ENCODE measurements at regions not wholly inside any gene's neighbourhood (a gene's known extent, or its start where the extent isn't known, plus 50 kb on each side); places are given as distances from the start of the nearest gene placed in this dataset.

DNA sequence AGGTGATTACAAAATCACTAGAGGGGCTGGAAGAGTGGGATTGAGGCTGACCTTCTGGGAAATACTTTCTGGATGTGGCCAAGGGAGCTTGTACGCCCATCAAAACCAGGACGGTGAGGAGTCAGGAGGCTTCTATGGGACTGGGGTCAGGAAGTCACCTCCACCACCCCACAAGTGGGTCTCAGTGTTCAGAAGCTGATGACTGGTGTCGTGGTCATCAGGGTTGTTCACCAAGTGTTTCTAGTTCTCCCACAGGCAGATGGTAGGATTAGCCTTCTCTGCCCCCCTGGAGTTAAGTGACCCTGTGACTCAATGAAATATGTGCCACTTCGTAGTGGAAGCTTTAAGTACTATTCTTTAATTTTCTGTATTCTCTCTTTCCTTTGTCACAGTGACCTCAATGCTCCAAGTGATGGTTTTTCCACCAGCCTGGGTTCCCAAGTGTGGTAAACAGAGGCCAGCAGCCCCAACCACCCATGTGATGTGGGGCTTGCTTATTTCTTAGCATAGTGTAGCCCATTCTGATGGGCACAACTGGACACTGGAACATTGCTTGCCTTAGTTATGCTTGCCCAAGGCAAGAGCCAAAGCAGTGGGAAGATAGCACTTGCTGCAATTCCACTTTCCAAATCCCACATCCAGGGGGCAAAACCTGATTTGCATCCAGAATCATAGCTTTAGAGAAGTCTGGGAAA lies 258.8 kb downstream of the CYP26B1 start:
- Histone ChIP-seq H3K27me3 (ENCODE audit: control insufficient read depth, insufficient read depth, low read length) (no peaks in the 10 kb centered on the region), H3K9ac (ENCODE audit: low read length) (no peak overlapping the region), H3K4me3 (ENCODE audit: low read depth, low read length) (no peak overlapping the region), H3K36me3 (ENCODE audit: control insufficient read depth, insufficient read depth, low read length) (no peaks in the 10 kb centered on the region), H3K27ac (ENCODE audit: low read depth, low read length) (no peak overlapping the region), H3K9me3 (ENCODE audit: control insufficient read depth, insufficient read depth, low read depth, low read length) (no peaks in the 10 kb centered on the region), H3K4me1 (ENCODE audit: control insufficient read depth, insufficient read depth, low read length) (no peaks in the 10 kb centered on the region)

DNA sequence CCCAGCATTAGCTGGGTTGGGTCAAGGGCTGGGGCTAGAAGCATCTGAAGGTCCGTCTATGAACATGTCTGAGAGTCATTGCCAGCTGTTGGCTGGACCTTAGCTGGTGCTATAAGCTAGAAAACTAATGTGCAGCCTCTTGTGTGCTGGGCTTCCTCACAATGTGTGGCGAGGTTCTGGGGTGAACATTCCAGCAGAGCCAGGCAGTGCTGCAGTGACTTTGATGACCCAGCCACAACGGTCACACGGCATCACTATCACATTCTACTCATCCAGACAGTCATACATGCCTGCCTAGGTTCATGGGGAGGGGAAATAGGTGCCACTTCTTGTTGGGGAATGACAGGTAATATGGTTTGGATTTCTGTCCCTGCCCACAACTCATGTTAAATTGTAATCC lies 260.5 kb downstream of the CYP26B1 start:
- no peak overlapping the region for H3K27ac ChIP-seq (ENCODE audit: low read depth, low read length)
- H3K4me1 ChIP-seq (ENCODE audit: control insufficient read depth, insufficient read depth, low read length): peaks cover 5% of the 10 kb centered on the region; the same call in 1 of the 2 replicates

GRCh38 chr2:71886241-71886640 lies 261.4 kb downstream of the CYP26B1 start:
- Histone ChIP-seq H3K27ac (ENCODE audit: low read depth, low read length) (no peak overlapping the region), H3K4me1 (ENCODE audit: control insufficient read depth, insufficient read depth, low read length) (peaks cover 5% of the 10 kb centered on the region; the same call in 1 of the 2 replicates), H3K36me3 (ENCODE audit: control insufficient read depth, insufficient read depth, low read length) (no peaks in the 10 kb centered on the region), H3K9me3 (ENCODE audit: control insufficient read depth, insufficient read depth, low read depth, low read length) (no peaks in the 10 kb centered on the region), H3K4me3 (ENCODE audit: low read depth, low read length) (no peak overlapping the region), H3K27me3 (ENCODE audit: control insufficient read depth, insufficient read depth, low read length) (no peaks in the 10 kb centered on the region), H3K9ac (ENCODE audit: low read length) (no peak overlapping the region)

More for the DNA sequence above, 260.5 kb downstream of the CYP26B1 start:
- no peaks in the 10 kb centered on the region for H3K9me3 ChIP-seq (ENCODE audit: control insufficient read depth, insufficient read depth, low read depth, low read length)
- no peaks in the 10 kb centered on the region for H3K27me3 ChIP-seq (ENCODE audit: control insufficient read depth, insufficient read depth, low read length)
- H3K9ac ChIP-seq (ENCODE audit: low read length): no peak overlapping the region
- no peaks in the 10 kb centered on the region for H3K36me3 ChIP-seq (ENCODE audit: control insufficient read depth, insufficient read depth, low read length)
- no peak overlapping the region for H3K4me3 ChIP-seq (ENCODE audit: low read depth, low read length)

GRCh38 chr2:71884303-71885042 lies 263.2 kb downstream of the CYP26B1 start:
- H3K9ac ChIP-seq (ENCODE audit: low read length): no peak overlapping the region
- no peaks in the 10 kb centered on the region for H3K27me3 ChIP-seq (ENCODE audit: control insufficient read depth, insufficient read depth, low read length)
- no peak overlapping the region for H3K4me3 ChIP-seq (ENCODE audit: low read depth, low read length)
- no peaks in the 10 kb centered on the region for H3K36me3 ChIP-seq (ENCODE audit: control insufficient read depth, insufficient read depth, low read length)
- no peaks in the 10 kb centered on the region for H3K9me3 ChIP-seq (ENCODE audit: control insufficient read depth, insufficient read depth, low read depth, low read length)
- peaks cover 5% of the 10 kb centered on the region; the same call in 1 of the 2 replicates for H3K4me1 ChIP-seq (ENCODE audit: control insufficient read depth, insufficient read depth, low read length)
- no peak overlapping the region for H3K27ac ChIP-seq (ENCODE audit: low read depth, low read length)

GRCh38 chr2:71882949-71883472 lies 264.7 kb downstream of the CYP26B1 start:
- no peak overlapping the region for H3K9ac ChIP-seq (ENCODE audit: low read length)
- peaks cover 5% of the 10 kb centered on the region; the same call in 1 of the 2 replicates for H3K4me1 ChIP-seq (ENCODE audit: control insufficient read depth, insufficient read depth, low read length)
- no peak overlapping the region for H3K4me3 ChIP-seq (ENCODE audit: low read depth, low read length)
- H3K27ac ChIP-seq (ENCODE audit: low read depth, low read length): no peak overlapping the region
- no peaks in the 10 kb centered on the region; the same call in 1 of the 2 replicates for H3K27me3 ChIP-seq (ENCODE audit: control insufficient read depth, insufficient read depth, low read length)
- no peaks in the 10 kb centered on the region for H3K9me3 ChIP-seq (ENCODE audit: control insufficient read depth, insufficient read depth, low read depth, low read length)
- H3K36me3 ChIP-seq (ENCODE audit: control insufficient read depth, insufficient read depth, low read length): no peaks in the 10 kb centered on the region

- H3K4me3 ChIP-seq (ENCODE audit: low read depth, low read length): no peak overlapping the region
- H3K9me3 ChIP-seq (ENCODE audit: control insufficient read depth, insufficient read depth, low read depth, low read length): no peaks in the 10 kb centered on the region
- H3K36me3 ChIP-seq (ENCODE audit: control insufficient read depth, insufficient read depth, low read length): no peaks in the 10 kb centered on the region
- H3K27ac ChIP-seq (ENCODE audit: low read depth, low read length): no peak overlapping the region
- H3K27me3 ChIP-seq (ENCODE audit: control insufficient read depth, insufficient read depth, low read length): no peaks in the 10 kb centered on the region; the same call in 1 of the 2 replicates
- H3K9ac ChIP-seq (ENCODE audit: low read length): no peak overlapping the region
- H3K4me1 ChIP-seq (ENCODE audit: control insufficient read depth, insufficient read depth, low read length): peaks cover 5% of the 10 kb centered on the region; the same call in 1 of the 2 replicates
These were observed 265.3 kb downstream of the CYP26B1 start for GRCh38 chr2:71882236-71882946.

DNA sequence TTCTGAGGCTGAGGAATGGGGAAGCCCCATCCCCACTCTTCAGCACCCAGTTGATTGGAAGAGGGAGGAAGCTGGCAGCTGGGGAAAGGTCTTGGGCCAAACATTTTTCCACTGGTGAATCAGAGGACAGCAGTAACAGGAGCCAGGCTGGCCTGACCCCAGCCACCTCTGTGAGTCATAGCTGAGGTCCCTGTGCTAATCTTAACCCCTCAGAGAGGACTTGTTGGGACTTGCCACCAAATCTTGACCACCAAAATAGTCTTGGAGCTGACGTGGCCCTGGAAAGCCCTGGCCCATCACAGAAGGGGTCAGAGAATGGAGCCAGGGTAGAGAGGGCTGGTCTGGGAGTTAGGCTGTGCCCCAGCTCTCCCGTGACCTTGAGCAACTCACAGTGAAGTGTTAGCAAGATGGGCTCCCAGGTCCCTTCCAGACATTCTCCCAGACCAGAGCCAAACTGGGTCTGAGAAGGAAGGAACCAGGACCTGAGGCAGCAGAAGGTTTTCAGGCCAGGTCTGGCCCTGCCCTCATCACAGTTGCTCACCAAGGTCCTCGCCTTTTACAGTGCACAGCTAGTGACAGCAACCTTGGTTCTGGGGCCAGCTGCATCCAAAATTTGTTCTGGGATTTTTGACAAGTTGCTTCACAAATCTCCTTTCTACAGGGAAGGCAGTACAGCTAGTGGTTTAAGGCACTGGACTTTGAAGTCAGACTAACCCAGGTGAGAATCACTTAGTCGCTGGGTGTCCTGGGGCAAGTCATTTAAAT lies 266.6 kb downstream of the CYP26B1 start:
- Histone ChIP-seq H3K4me1 (ENCODE audit: control insufficient read depth, insufficient read depth, low read length) (peaks cover 5% of the 10 kb centered on the region; the same call in 1 of the 2 replicates), H3K9me3 (ENCODE audit: control insufficient read depth, insufficient read depth, low read depth, low read length) (no peaks in the 10 kb centered on the region), H3K9ac (ENCODE audit: low read length) (no peak overlapping the region), H3K4me3 (ENCODE audit: low read depth, low read length) (no peak overlapping the region), H3K36me3 (ENCODE audit: control insufficient read depth, insufficient read depth, low read length) (no peaks in the 10 kb centered on the region), H3K27ac (ENCODE audit: low read depth, low read length) (no peak overlapping the region), H3K27me3 (ENCODE audit: control insufficient read depth, insufficient read depth, low read length) (no peaks in the 10 kb centered on the region; the same call in 1 of the 2 replicates)

- H3K36me3 ChIP-seq (ENCODE audit: control insufficient read depth, insufficient read depth, low read length): no peaks in the 10 kb centered on the region
- no peaks in the 10 kb centered on the region; the same call in 1 of the 2 replicates for H3K27me3 ChIP-seq (ENCODE audit: control insufficient read depth, insufficient read depth, low read length)
- no peak overlapping the region for H3K27ac ChIP-seq (ENCODE audit: low read depth, low read length)
- H3K4me3 ChIP-seq (ENCODE audit: low read depth, low read length): no peak overlapping the region
- no peaks in the 10 kb centered on the region for H3K9me3 ChIP-seq (ENCODE audit: control insufficient read depth, insufficient read depth, low read depth, low read length)
- no peak overlapping the region for H3K9ac ChIP-seq (ENCODE audit: low read length)
- H3K4me1 ChIP-seq (ENCODE audit: control insufficient read depth, insufficient read depth, low read length): peaks cover 5% of the 10 kb centered on the region; the same call in 1 of the 2 replicates
These were observed 267.4 kb downstream of the CYP26B1 start for GRCh38 chr2:71880287-71880686.

DNA sequence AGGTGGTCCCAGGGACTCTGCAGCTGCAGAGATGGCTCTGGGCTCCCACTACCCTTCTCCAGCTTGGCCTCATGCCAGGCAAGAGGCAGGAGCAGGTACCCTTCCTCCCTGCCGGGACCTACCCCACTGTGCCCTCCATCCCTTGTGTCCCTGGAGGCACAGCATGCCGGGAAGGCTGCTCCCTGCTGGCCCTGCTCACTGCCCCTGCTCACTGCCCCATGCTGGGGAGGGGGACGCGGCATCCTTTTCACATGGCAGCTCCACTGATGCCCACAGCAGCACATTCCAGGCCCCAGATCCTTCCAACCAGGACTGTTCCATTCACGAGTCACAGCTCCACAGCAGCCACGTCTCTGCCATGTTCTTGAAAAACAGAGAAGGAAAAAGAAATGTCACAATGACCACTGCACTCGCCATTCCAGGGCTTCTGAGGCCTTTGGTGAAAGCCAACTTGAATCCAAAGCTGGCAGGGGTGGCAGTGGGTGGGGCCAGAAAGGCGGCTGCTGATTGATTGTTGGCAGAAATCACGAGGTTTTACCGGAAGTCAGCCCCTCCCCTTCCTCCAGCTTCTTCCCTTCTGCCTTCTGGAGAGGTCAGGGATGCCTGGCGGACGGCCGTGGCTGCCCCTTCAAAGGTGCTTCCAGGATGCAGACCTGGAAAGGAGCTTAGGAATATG lies 268.0 kb downstream of the CYP26B1 start:
- H3K27me3 ChIP-seq (ENCODE audit: control insufficient read depth, insufficient read depth, low read length): no peaks in the 10 kb centered on the region; the same call in 1 of the 2 replicates
- no peak overlapping the region for H3K9ac ChIP-seq (ENCODE audit: low read length)
- H3K4me1 ChIP-seq (ENCODE audit: control insufficient read depth, insufficient read depth, low read length): peaks cover 5% of the 10 kb centered on the region; the same call in 1 of the 2 replicates
- H3K36me3 ChIP-seq (ENCODE audit: control insufficient read depth, insufficient read depth, low read length): no peaks in the 10 kb centered on the region
- H3K9me3 ChIP-seq (ENCODE audit: control insufficient read depth, insufficient read depth, low read depth, low read length): no peaks in the 10 kb centered on the region
- H3K27ac ChIP-seq (ENCODE audit: low read depth, low read length): no peak overlapping the region
- H3K4me3 ChIP-seq (ENCODE audit: low read depth, low read length): no peak overlapping the region

Data from HUES6 (cell line).